ENCODE measurements at regions not wholly inside any gene's neighbourhood (a gene's known extent, or its start where the extent isn't known, plus 50 kb on each side); places are given as distances from the start of the nearest gene placed in this dataset.

DNA sequence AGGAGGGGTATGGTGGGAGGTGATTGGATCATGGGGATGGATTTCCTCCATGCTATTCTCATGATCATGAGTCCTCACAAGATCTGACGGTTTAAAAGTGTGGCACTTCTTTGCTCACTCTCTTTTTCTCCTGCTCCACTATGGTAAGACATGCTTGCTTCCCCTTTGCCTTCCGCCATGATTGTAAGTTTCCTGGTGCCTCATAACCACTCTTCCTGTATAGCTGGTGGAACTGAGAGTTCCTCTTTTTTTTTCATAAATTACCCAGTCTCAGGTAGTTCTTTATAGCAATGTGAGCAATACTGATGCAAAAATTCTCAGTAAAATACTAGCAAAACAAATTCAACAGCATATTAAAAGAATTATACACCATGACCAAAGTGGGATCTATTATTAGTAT lies 728.5 kb upstream of the SLC8A1 start:
- Histone ChIP-seq H3K36me3 (replicated peaks in 1 of 2; ENCODE audit: control insufficient read depth in 2 of 2, insufficient read depth in 2 of 2, low read length in 2 of 2) (no peaks in the 10 kb centered on the region), H3K9me3 (replicated peaks in 1 of 2; ENCODE audit: control insufficient read depth in 2 of 2, insufficient read depth in 1 of 2, low read depth in 1 of 2, low read length in 2 of 2) (no peaks in the 10 kb centered on the region), H2AFZ (ENCODE audit: low read length) (no peak overlapping the region), H4K91ac (ENCODE audit: low read depth, low read length, poor library complexity) (no peak overlapping the region), H3K18ac (ENCODE audit: low read length) (no peak overlapping the region), H3K4me2 (ENCODE audit: insufficient read depth, low read length, poor library complexity, severe bottlenecking) (no peak overlapping the region), H3K23ac (ENCODE audit: low read depth, low read length, poor library complexity) (no peak overlapping the region), H2BK12ac (ENCODE audit: low read length) (no peak overlapping the region), H3K4ac (ENCODE audit: low read length) (no peak overlapping the region), H3K4me1 (ENCODE audit: control insufficient read depth in 2 of 2, insufficient read depth in 1 of 2, low read depth in 1 of 2, low read length in 2 of 2) (no peaks in the 10 kb centered on the region), H2BK120ac (ENCODE audit: low read depth, low read length) (no peak overlapping the region), H2AK5ac (ENCODE audit: low read depth, low read length) (no peak overlapping the region), H3K9ac (ENCODE audit: low read depth, low read length, poor library complexity) (no peak overlapping the region), H3K27me3 (ENCODE audit: control insufficient read depth in 3 of 3, insufficient read depth in 3 of 3, low read depth in 1 of 3, low read length in 3 of 3) (no peaks in the 10 kb centered on the region), H3K27ac (replicated peaks; ENCODE audit: low read length) (no peak overlapping the region), H3K4me3 (ENCODE audit: low read length in 2 of 2) (no peak overlapping the region), H3K14ac (ENCODE audit: low read length) (no peak overlapping the region), H4K8ac (ENCODE audit: low read depth, low read length) (no peak overlapping the region), H2BK5ac (ENCODE audit: low read length) (no peak overlapping the region), H3K79me1 (ENCODE audit: low read depth, low read length) (no peaks in the 10 kb centered on the region), H2BK15ac (ENCODE audit: low read length) (no peak overlapping the region)
- no CpG with 5 or more reads among the region's 2 CpGs for WGBS, 2 donors (ENCODE audit: extremely low coverage in 2 of 2, insufficient read length in 2 of 2, insufficient replicate concordance in 1 of 2)
- DNase-seq (ENCODE audit: low spot score): no peak

DNA sequence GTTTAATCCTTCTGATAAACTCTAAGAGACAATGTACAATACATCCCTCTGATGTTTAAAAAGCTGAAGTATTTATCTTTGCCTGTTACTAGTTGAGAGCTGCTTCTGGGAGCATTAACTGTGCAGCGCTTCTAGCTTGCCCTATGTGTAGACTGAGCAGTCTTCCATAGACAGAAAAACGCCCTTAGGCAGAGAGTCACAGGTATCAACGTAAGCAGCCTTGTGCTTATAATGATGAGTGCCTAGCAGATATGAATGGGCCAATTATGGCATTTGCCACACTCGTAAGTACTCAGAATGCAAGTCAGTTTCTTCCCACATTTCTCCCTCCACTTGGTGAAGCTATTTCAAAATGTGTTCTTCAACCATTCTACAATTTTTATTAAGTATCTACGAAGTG lies 731.1 kb upstream of the SLC8A1 start:
- H3K4me3 ChIP-seq (ENCODE audit: low read length in 2 of 2): no peak overlapping the region
- H3K36me3 ChIP-seq (replicated peaks in 1 of 2; ENCODE audit: control insufficient read depth in 2 of 2, insufficient read depth in 2 of 2, low read length in 2 of 2): no peaks in the 10 kb centered on the region
- H2BK12ac ChIP-seq (ENCODE audit: low read length): no peak overlapping the region
- no peak for DNase-seq (ENCODE audit: low spot score)
- no peaks in the 10 kb centered on the region for H3K79me1 ChIP-seq (ENCODE audit: low read depth, low read length)
- H4K91ac ChIP-seq (ENCODE audit: low read depth, low read length, poor library complexity): no peak overlapping the region
- H2AFZ ChIP-seq (ENCODE audit: low read length): no peak overlapping the region
- no peak overlapping the region for H3K14ac ChIP-seq (ENCODE audit: low read length)
- H3K18ac ChIP-seq (ENCODE audit: low read length): no peak overlapping the region
- H2BK5ac ChIP-seq (ENCODE audit: low read length): no peak overlapping the region
- no peak overlapping the region for H3K23ac ChIP-seq (ENCODE audit: low read depth, low read length, poor library complexity)
- no peak overlapping the region for H3K4me2 ChIP-seq (ENCODE audit: insufficient read depth, low read length, poor library complexity, severe bottlenecking)
- H3K9me3 ChIP-seq (replicated peaks in 1 of 2; ENCODE audit: control insufficient read depth in 2 of 2, insufficient read depth in 1 of 2, low read depth in 1 of 2, low read length in 2 of 2): no peaks in the 10 kb centered on the region
- H4K8ac ChIP-seq (ENCODE audit: low read depth, low read length): no peak overlapping the region
- H3K9ac ChIP-seq (ENCODE audit: low read depth, low read length, poor library complexity): no peak overlapping the region
- no peaks in the 10 kb centered on the region for H3K4me1 ChIP-seq (ENCODE audit: control insufficient read depth in 2 of 2, insufficient read depth in 1 of 2, low read depth in 1 of 2, low read length in 2 of 2)
- no peaks in the 10 kb centered on the region for H3K27me3 ChIP-seq (ENCODE audit: control insufficient read depth in 3 of 3, insufficient read depth in 3 of 3, low read depth in 1 of 3, low read length in 3 of 3)
- no peak overlapping the region for H3K4ac ChIP-seq (ENCODE audit: low read length)
- no CpG with 5 or more reads among the region's 5 CpGs for WGBS, 2 donors (ENCODE audit: extremely low coverage in 2 of 2, insufficient read length in 2 of 2, insufficient replicate concordance in 1 of 2)
- H3K27ac ChIP-seq (replicated peaks; ENCODE audit: low read length): no peak overlapping the region
- no peak overlapping the region for H2BK120ac ChIP-seq (ENCODE audit: low read depth, low read length)
- no peak overlapping the region for H2AK5ac ChIP-seq (ENCODE audit: low read depth, low read length)
- no peak overlapping the region for H2BK15ac ChIP-seq (ENCODE audit: low read length)

DNA sequence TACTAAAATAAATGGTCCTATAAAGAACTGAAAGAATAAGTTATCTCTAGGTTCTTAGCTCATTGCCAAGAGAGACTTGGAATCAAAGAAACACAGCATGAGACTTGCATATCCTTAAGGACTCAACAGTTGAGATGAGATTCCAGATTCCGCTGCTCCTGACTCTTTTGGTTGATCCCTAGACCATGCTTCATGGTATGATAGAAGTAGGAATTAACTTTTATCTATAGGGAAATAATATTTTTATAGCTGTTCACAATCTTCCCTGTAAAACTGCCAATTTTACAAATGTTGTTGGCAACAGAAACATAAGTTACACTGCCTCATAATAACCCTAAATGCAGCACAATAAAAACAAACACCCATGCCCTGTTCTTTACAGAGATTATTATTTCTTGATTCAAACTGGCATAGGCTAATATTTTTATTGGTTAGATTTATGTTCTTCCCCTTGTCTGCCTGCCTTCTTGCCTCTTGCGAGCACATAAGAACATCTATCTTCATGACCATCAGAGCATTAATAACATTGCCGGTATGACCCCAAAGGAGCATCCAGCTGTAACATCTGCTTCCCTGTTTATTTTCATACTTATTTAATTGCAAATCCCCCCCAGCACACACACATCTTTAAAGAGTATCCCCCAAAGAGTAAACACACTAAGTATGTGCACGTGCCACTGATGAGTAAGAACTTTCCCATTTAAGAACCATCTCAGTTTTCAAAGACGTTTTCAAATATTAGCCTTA lies 735.7 kb upstream of the SLC8A1 start:
- Histone ChIP-seq H3K27me3 (ENCODE audit: control insufficient read depth in 3 of 3, insufficient read depth in 3 of 3, low read depth in 1 of 3, low read length in 3 of 3) (no peaks in the 10 kb centered on the region), H3K23ac (ENCODE audit: low read depth, low read length, poor library complexity) (no peak overlapping the region), H4K8ac (ENCODE audit: low read depth, low read length) (no peak overlapping the region), H2BK120ac (ENCODE audit: low read depth, low read length) (no peak overlapping the region), H3K27ac (replicated peaks; ENCODE audit: low read length) (no peak overlapping the region), H3K18ac (ENCODE audit: low read length) (no peak overlapping the region), H3K4me1 (ENCODE audit: control insufficient read depth in 2 of 2, insufficient read depth in 1 of 2, low read depth in 1 of 2, low read length in 2 of 2) (no peaks in the 10 kb centered on the region), H2BK5ac (ENCODE audit: low read length) (no peak overlapping the region), H3K4me3 (ENCODE audit: low read length in 2 of 2) (no peak overlapping the region), H4K91ac (ENCODE audit: low read depth, low read length, poor library complexity) (no peak overlapping the region), H2AFZ (ENCODE audit: low read length) (no peak overlapping the region), H3K36me3 (replicated peaks in 1 of 2; ENCODE audit: control insufficient read depth in 2 of 2, insufficient read depth in 2 of 2, low read length in 2 of 2) (no peaks in the 10 kb centered on the region), H3K79me1 (ENCODE audit: low read depth, low read length) (no peaks in the 10 kb centered on the region), H3K14ac (ENCODE audit: low read length) (no peak overlapping the region), H3K9ac (ENCODE audit: low read depth, low read length, poor library complexity) (no peak overlapping the region), H2AK5ac (ENCODE audit: low read depth, low read length) (no peak overlapping the region), H2BK12ac (ENCODE audit: low read length) (no peak overlapping the region), H2BK15ac (ENCODE audit: low read length) (no peak overlapping the region), H3K9me3 (replicated peaks in 1 of 2; ENCODE audit: control insufficient read depth in 2 of 2, insufficient read depth in 1 of 2, low read depth in 1 of 2, low read length in 2 of 2) (no peaks in the 10 kb centered on the region), H3K4me2 (ENCODE audit: insufficient read depth, low read length, poor library complexity, severe bottlenecking) (no peak overlapping the region), H3K4ac (ENCODE audit: low read length) (no peak overlapping the region)
- WGBS, 2 donors (ENCODE audit: extremely low coverage in 2 of 2, insufficient read length in 2 of 2, insufficient replicate concordance in 1 of 2): no CpG with 5 or more reads among the region's 5 CpGs
- no peak for DNase-seq (ENCODE audit: low spot score)

DNA sequence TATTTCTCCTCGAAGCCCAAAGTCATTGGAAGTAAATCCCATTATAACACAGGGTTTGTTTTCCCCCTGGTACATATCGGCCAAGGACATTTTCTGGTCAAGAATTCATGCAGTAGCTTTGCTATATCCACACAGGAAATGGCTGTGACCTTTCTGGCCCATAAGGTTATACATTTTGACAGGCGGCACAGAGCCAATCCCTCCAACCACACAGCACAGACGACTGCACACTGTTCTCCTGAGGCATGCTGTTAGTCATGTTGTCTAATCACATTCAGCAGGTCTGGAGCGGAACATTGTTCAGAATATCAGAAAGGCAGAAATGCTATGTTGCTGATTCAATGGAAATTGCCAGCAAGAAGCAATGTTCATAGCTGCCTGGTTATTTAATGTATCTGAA lies 742.3 kb upstream of the SLC8A1 start:
- no peak overlapping the region for H2AK5ac ChIP-seq (ENCODE audit: low read depth, low read length)
- no peak overlapping the region for H3K14ac ChIP-seq (ENCODE audit: low read length)
- no peak overlapping the region for H3K4me2 ChIP-seq (ENCODE audit: insufficient read depth, low read length, poor library complexity, severe bottlenecking)
- no CpG with 5 or more reads among the region's 5 CpGs for WGBS, 2 donors (ENCODE audit: extremely low coverage in 2 of 2, insufficient read length in 2 of 2, insufficient replicate concordance in 1 of 2)
- no peak overlapping the region for H3K4ac ChIP-seq (ENCODE audit: low read length)
- no peak overlapping the region for H2BK15ac ChIP-seq (ENCODE audit: low read length)
- no peak overlapping the region for H2BK120ac ChIP-seq (ENCODE audit: low read depth, low read length)
- no peaks in the 10 kb centered on the region for H3K36me3 ChIP-seq (replicated peaks in 1 of 2; ENCODE audit: control insufficient read depth in 2 of 2, insufficient read depth in 2 of 2, low read length in 2 of 2)
- peak overlapping the region; percentile 60 for H2AFZ ChIP-seq (ENCODE audit: low read length)
- H4K8ac ChIP-seq (ENCODE audit: low read depth, low read length): no peak overlapping the region
- no peak overlapping the region for H2BK5ac ChIP-seq (ENCODE audit: low read length)
- H3K79me1 ChIP-seq (ENCODE audit: low read depth, low read length): no peaks in the 10 kb centered on the region
- H4K91ac ChIP-seq (ENCODE audit: low read depth, low read length, poor library complexity): no peak overlapping the region
- peaks cover 0 to 10% of the 10 kb centered on the region in 2 donors for H3K4me1 ChIP-seq (ENCODE audit: control insufficient read depth in 2 of 2, insufficient read depth in 1 of 2, low read depth in 1 of 2, low read length in 2 of 2)
- no peaks in the 10 kb centered on the region for H3K27me3 ChIP-seq (ENCODE audit: control insufficient read depth in 3 of 3, insufficient read depth in 3 of 3, low read depth in 1 of 3, low read length in 3 of 3)
- H3K9ac ChIP-seq (ENCODE audit: low read depth, low read length, poor library complexity): no peak overlapping the region
- no peak for DNase-seq (ENCODE audit: low spot score)
- H3K9me3 ChIP-seq (replicated peaks in 1 of 2; ENCODE audit: control insufficient read depth in 2 of 2, insufficient read depth in 1 of 2, low read depth in 1 of 2, low read length in 2 of 2): no peaks in the 10 kb centered on the region
- H3K4me3 ChIP-seq (ENCODE audit: low read length in 2 of 2): no peak overlapping the region
- H3K27ac ChIP-seq (replicated peaks; ENCODE audit: low read length): no peak overlapping the region
- H3K18ac ChIP-seq (ENCODE audit: low read length): no peak overlapping the region
- no peak overlapping the region for H3K23ac ChIP-seq (ENCODE audit: low read depth, low read length, poor library complexity)
- no peak overlapping the region for H2BK12ac ChIP-seq (ENCODE audit: low read length)
